DMS153 treated with DMSO at 0.1 percent for 48 hours (cell line): ENCODE measurements at regions not wholly inside any gene's neighbourhood (a gene's known extent, or its start where the extent isn't known, plus 50 kb on each side); places are given as distances from the start of the nearest gene placed in this dataset.
"Not testable (repeated sequence)": the region's sequence is repeated elsewhere in the genome, so short reads cannot be mapped to it uniquely, and the experiment has no call there.

Source experiments
- DNase-seq: peaks from one replicate; lab custom pipeline; 2025; ENCODE audit not compliant: unreplicated experiment; lab: John Stamatoyannopoulos, UW

DNA sequence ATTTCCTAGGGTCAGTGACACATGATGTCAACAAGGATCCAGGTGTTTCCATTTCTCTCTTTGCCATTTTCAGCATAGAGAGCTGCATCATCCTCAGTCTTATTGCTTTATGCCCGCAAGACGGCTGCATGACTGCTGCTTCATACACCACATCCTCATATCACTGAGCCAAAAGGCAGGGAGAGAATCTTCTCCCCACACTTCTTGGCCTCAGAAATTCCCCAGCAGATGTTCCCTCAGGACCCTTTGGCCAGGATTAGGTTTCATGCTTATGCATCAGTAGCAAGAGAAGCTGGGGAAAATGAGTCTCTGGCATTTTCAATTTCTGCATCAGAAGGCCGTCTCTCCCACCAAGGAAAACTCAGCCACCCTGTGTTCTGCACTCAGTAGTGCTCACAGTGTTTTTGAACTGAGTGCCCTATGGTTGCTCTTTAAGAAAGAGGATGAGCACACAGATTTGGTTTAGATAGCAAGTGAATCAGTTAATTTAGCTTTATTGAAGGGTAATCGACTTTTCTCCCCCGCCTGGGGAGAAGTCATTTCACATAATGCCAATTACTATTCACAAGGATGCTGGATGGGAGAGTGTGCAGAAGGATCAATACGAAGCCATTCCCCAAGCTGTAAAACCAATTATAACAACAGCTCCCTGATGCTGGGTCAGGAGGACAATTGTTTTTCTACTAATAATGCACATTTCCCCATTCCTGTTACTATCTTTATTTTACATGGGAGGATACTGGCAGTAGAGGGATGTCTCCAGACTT lies 360.2 kb downstream of the HHIPL2 start:
- DNase-seq = no peak

DNA sequence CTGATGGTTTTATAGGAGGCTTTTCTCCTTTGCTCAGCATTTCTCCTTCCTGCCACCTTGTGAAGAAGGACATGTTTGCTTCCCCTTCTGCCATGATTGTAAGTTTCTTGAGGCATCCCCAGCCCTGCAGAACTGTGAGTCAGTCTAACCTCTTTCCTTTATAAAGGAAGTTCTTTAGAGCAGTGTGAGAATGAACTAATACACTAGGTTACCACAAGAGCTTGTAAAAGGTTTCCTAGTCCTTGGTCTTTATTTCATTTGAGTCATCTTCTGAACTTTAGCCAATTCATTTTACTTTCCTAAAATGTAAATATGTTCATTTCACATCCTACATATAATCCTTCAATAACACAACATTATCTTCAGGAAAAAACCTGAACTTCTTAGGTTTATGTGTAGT lies 365.3 kb downstream of the HHIPL2 start:
- no peak for DNase-seq

DNA sequence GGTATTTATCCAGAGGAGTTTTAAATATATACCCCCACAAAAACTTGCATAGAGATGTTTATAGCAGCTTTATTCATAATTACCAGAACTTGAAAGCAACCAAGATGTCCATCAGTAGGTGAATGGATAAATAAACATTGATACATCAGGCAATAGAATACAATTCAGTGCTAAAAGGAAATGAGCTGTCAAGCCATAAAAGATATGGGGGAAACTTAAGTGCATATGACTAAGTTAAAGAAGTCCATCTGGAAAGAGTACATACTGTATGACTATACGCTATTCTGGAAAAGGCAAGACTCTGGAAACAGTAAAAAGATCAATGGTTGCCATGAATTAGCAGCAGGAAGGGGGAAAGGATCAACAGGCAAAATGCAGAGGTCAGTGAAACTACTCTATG lies 366.7 kb downstream of the HHIPL2 start:
- DNase-seq = no peak

DNA sequence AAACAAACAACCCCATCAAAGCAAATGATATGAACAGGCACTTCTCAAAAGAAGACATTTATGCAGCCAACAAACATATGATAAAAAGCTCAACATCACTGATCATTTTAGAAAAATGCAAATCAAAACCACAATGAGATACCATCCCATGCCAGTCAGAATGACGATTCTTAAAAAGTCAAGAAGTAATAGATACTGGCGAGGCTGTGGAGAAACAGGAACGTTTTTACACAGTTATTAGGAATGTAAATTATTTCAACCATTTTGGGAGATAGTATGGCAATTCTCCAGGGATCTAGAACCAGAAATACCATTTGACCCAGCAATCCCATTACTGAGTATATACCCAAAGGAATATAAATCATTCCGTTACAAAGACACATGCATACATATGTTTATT lies 370.4 kb downstream of the HHIPL2 start:
- not testable (repeated sequence) for DNase-seq

DNA sequence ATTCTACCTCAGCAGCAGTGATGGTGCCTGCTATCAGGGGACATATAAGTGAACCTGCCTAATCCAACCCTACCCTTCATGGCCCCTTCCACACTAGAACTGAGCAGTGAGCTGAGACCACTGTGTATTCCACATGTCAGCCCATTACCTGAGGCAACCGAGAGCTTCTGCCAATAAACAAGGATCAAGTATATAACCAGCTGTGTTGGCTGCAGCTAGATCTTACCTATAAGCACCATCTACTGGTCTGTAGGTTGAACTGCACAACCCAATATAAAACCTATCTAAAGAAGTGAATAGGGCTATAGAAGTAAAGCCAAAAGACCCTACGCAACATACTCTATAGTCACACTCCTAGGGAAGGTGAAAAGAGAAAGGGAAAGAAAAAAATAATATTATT lies 376.9 kb downstream of the HHIPL2 start:
- DNase-seq = peak; percentile 2

DNA sequence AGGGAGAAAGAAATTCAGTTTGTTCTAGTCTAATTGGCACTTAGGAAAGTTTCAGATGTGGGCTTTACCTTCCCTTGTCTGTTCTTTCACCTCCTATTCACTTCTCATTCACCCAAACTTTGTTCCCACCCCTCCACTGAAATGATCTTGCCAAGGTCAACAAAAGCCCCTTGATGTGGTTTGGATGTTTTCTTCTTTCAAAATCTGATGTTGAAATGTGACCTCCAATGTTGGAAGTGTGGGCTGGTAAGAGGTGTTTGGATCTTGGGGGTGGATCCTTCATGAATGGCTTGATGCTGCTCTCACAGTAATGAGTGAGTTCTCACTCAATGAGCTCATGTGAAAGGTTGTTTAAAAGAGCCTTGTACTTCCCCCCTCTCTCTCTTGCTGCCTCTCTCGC lies 379.3 kb downstream of the HHIPL2 start:
- no peak for DNase-seq

DNA sequence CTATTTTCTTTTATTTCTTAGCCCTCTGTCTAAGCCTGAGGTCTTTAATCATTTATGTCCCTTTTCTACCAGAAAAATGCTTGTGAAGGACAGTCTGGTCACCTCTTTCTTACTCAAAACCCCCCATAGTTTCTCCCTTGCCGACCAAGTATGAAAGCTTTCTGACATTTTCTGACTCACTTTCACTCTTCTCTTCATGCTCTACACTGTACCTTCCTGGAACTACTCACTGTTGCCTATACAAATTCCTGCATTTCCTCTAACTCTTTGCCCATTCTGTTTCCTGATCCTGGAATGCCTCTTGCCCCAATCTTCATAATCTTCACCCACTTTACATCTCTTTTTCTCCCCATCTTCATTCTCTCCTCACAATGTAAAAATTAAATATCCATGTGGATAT lies 380.0 kb downstream of the HHIPL2 start:
- DNase-seq = no peak

DNA sequence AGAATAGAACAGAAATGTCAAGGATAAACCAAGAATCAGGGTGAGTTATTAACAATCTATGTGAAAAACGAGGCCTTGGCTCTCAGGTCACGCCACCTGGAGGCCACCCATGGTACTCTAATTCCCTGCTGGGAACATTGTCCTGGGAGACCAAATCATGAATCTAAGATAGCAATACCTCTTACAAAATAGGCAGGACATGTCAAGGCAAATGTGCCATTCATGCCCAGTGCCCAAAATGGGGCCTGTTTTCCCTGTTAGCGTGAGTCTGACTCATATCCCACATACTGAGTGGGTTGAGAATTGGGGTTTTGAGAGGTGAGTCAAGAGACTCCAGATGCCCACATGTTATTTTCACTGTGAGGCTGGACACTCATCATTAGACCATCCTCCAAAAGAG lies 380.8 kb downstream of the HHIPL2 start:
- peak; percentile 9 for DNase-seq

DNA sequence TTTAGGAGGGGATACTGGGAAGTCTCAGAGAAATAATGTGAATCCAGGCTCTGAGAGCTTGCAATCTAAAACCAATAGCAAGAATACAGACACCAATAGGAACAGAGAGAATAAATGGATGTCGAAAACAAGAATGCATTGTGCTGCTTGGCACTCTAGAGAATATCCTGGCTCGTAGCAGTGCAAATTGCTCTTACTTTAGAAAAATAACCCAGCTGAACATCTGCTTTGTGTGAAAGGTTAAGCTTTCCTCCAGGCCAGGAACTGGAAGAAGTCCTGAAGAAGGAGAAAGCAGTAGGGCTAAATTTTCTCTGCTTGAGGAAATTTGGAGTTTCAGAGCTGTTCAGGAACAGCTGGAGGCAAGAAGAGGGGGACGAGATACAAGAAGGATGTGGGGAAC lies 382.3 kb downstream of the HHIPL2 start:
- DNase-seq = no peak

DNA sequence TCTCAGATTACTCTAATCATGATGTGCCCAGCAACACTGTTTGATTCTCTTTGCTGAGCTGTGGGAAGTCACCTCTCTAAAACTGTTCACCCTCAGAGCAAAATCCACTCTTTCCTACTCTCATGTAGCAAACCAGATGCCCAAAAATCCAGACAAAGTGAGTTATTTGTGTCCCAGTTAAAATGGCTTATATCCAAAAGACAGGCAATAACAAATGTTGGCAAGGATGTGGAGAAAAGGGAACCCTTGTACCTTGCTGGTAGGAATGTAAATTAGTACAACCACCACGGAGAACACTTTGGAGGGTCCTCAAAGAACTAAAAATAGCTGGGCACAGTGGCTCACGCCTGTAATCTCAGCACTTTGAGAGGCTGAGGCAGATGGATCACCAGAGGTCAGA lies 384.0 kb downstream of the HHIPL2 start:
- no peak for DNase-seq

DNA sequence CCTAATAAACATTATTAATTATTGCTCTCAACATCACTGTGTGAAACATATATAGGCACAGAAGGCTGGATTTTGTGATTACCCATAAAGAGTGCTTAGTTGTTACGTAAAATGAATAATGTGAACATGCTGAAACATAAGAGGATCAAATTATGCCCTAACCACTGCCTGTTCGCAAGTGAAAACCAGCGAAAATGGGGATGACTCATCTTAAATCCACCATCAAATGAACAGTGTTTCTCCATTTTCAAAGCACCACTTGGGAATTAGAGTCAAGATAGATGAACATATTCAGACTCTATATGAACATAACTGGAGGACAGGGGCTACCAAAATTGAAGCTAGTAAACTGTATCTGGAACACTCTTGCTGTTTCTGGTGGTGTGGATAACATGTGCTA lies 386.2 kb downstream of the HHIPL2 start:
- DNase-seq = no peak

DNA sequence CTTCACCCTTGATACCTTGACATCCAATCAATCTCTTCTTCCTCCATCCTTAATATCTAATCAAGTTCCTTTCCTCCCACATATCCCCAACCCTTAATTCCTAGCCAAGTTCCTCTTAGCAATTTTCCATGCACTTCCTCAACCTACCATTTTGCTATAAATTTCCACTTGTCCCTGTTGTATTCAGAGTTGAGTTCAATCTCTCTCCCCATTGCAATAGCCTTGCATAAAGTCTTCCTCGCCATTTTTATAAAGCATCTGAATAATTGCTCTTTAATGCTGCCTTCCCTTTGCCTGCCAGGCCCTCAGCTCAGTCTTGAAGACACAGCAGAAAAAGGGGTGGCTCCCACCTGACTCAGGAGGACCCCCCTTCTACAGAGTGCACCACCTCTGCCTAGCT lies 390.3 kb downstream of the HHIPL2 start:
- DNase-seq = no peak

DNA sequence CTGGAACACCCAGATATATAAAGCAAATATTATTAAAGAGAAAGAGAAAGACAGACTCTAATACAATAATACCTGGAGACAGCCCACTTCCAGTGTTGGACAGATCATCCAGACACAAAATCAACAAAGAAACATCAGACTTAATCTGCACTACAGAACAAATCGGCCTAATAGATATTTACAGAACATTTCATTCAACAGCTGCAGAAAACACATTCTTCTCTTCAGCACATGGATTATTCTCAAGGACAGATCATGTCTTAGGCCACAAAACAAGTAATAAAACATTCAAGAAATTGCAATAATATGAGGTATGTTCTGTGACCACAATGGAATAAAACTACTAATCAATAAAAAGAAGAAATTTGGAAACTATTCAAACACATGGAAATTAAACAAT lies 398.3 kb upstream of the DUSP10 start:
- DNase-seq = no peak

DNA sequence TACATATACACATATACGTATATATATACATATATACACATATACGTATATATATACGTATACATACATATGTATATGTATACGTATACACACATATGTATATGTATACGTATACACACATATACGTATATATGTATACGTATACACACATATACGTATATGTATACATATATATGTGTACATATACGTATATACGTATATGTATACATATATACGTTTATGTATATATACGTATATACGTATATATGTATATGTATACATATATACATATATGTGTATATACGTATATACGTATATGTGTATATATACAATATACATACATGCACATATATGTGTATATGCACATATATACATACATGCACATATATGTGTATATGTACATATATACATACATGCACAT lies 396.2 kb upstream of the DUSP10 start:
- DNase-seq = no peak

DNA sequence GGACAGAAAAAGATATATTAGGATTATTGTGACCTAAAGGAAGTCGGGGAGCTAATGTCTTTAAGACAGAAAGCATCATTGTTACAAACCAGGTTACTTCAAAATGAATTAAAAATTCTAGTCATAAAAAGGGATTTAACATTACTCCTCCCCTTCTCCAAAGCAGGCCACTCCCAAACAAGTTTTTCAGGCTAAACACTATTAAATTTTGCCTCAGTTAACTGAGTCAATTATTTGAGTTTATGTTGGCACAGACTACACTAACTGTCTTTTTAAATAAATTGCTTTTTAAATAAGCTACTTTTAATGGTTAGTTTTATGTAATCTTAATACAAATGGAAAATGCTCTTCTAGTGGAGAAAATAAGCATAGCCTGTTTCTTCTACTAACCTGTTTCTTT lies 395.0 kb upstream of the DUSP10 start:
- DNase-seq = no peak

DNA sequence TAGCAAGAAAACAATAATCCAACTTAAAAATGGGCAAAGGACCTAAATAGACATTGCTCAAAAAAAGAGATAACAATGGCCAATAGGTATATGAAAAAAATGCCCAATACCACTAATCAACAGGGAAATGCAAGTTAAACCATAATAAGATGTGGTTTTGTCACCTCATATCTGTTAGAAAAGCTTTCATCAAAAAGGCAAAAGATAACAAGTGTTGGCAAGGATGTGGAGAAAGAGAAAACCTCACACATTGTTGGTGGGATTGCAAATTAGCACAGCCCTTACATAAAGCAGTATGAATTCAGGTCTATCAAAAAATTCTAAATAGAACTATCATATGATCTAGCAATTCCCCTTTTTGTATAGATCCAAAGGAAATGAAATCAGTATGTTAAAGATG lies 387.2 kb upstream of the DUSP10 start:
- no peak for DNase-seq

DNA sequence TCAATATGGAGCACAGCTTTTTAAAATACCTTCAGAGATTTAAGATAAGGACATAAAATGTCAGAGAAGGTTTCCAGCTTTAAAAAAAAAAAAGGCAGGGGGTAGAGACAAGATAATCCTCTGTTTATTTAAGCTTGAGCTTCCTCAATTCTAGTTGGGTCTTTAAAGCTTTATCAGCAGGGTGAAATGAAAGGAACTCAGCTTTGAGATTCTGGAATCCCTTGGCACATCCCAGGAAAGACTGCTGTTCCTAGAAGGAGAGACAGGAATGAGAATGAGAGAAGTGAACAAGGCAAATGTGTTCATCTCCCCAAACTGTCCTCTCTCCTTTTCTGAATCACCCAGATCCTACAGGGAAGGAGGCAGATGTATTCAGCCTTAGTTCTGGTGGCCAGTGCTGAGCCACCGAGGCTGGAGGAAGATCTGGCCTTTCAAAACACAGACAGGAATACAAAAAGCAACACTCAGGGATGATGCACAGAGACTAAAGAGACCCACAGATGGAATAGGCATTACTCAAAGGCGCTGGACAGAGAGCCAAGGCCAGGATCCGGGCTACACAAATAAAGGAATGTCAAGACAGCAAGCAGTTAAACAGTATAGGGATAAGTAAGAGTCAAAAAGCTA lies 385.8 kb upstream of the DUSP10 start:
- no peak for DNase-seq

DNA sequence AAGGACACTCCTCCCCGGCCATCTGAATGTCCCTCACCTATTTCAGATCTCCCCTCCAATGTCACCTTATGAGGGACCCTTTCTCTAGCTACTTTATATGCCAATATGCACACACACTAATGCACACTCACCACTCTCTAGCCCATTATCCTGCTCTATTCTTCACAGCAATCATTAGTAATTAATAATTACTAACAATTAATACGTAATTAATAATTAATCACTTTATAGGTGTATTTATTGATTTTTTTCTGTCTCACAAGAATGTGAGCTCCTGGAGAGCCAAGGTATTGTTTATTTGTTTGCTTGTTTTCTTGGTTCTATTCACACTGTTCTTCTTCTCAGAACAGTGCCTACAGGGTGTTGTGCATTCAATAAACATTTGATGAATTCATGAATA lies 385.2 kb upstream of the DUSP10 start:
- no peak for DNase-seq

DNA sequence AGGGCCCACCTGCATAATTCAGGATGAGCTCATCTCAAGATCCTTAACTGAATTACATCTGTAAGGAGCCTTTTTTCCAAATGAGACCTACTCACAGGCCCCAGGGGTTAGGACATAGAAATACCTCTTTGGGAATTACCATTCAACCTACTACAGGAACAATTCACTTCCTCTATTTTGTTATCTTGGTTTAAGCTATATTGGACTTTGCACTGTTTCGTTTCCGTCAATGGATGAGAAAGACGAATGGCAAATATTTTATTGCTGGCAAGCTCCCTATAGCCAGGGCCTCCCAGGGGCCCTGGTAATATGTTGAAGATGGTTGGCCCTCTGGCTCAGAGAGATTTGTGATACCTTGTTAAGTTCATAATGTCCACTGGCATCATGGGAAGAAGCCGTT lies 384.2 kb upstream of the DUSP10 start:
- DNase-seq = no peak

DNA sequence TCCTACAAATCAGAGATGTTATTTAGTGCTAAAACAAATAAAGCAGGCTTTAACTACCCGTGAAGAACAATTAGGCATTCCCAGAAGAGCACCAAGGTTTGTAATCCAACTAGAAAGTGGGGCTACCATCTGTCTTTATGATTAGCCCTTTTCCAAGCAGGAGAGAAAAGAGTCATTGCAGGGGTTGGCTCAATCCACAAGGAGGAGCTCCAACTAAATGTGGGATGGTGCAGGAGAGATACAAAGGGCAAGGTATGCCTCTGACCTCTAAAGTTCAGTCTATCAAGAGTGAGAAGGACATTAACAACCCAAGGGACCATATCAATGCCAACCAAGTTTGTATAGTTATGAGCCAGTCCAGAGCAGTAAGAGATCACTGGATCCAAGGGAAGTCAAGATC lies 382.7 kb upstream of the DUSP10 start:
- DNase-seq = no peak

DNA sequence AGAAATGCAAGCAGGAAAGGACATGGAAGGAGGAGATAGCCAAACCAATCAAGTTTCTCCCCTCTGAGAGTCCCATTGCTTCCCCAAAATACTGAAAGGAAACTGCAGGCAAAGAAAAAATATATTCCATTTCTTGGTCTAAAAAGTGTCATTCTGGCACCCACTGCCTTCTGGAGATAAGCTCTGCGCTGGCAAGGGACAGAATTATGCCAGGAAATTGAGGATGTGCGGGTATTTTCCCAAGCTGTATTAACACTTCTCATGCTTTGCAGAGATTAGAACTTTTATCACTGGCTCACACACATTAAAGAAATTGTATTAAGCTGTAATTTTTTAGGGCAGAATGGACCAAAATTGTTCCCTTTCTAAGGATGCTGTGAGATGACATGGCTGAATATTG lies 381.2 kb upstream of the DUSP10 start:
- DNase-seq = no peak

DNA sequence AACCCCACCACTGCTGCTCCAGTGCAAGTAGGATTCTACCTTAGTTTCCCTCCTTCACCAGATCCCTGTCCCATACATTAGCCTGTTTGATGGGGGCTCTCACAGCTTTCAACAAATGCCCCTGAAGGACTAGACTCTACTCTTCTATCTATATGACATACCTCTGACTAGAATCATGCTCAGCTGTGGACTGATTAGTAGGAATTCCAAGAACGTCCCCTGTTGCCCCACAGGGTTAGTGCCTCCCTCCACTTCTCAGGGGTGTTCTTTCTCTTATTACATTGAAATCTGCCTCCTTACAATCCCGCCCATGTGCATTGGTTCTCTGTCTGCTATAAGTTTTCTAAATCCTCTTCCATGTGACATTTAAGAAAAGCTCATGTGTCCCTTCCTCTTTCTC lies 375.9 kb upstream of the DUSP10 start:
- no peak for DNase-seq

DNA sequence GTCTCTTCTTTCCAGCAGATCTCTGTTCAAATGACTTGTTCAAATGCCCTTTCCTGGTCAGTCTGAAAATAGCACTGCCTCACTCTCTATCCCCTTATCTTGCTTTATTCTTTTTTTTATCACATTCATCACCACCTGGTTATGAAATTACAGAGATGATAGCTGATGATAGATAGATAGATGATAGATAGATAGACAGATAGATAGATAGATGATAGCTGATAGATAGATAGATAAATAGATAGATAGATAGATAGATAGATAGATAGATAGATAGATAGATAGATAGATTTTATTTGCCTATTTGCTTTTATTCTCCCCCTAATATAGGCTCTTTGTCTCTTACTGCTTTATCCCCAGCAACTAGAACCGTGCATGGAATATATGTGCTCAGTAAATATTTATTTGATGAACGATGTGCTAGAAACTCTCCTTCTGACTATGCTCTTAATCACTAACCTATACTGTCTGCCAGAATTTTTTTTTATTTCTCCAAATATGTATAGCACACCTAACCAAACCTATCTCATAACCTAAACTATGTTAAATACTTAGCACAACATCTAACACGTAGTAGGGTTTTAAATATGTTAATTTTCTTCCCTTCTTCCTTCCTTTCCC lies 372.8 kb upstream of the DUSP10 start:
- no peak for DNase-seq
